EH (cell line): ENCODE measurements at regions not wholly inside any gene's neighbourhood (a gene's known extent, or its start where the extent isn't known, plus 50 kb on each side); places are given as distances from the start of the nearest gene placed in this dataset.
"Not testable (repeated sequence)": the region's sequence is repeated elsewhere in the genome, so short reads cannot be mapped to it uniquely, and the experiment has no call there.

Experiments
- DNase-seq: peaks from one replicate; pipeline ENCODE4 v3.0.0-alpha.2; 2015; ENCODE audit warnings: low read depth

GRCh38 chr12:46492471-46493085 lies 120.0 kb upstream of the SLC38A2 start:
- DNase-seq = peak; percentile 90

- DNase-seq = no peak
Observed at GRCh38 chr12:46491548-46491947, 119.0 kb upstream of the SLC38A2 start.

- peak; percentile 45 for DNase-seq
Observed at GRCh38 chr12:46490635-46491034, 118.1 kb upstream of the SLC38A2 start.

- no peak for DNase-seq
Observed at GRCh38 chr12:46489951-46490388, 117.4 kb upstream of the SLC38A2 start.

- DNase-seq = no peak
Observed at GRCh38 chr12:46487567-46488131, 115.1 kb upstream of the SLC38A2 start.

GRCh38 chr12:46486588-46486987 lies 114.0 kb upstream of the SLC38A2 start:
- no peak for DNase-seq

- no peak for DNase-seq
Observed at GRCh38 chr12:46485853-46486252, 113.3 kb upstream of the SLC38A2 start.

GRCh38 chr12:46484396-46485061 lies 112.0 kb upstream of the SLC38A2 start:
- no peak for DNase-seq

GRCh38 chr12:46483572-46484395 lies 111.2 kb upstream of the SLC38A2 start:
- peak; percentile 48 for DNase-seq

- no peak for DNase-seq
Observed at GRCh38 chr12:46480724-46481123, 108.2 kb upstream of the SLC38A2 start.

GRCh38 chr12:46480316-46480715 lies 107.7 kb upstream of the SLC38A2 start:
- no peak for DNase-seq

GRCh38 chr12:46478123-46478522 lies 105.5 kb upstream of the SLC38A2 start:
- no peak for DNase-seq

- no peak for DNase-seq
Observed at GRCh38 chr12:46477541-46477940, 105.0 kb upstream of the SLC38A2 start.

- DNase-seq = no peak
Observed at GRCh38 chr12:46475972-46476645, 103.5 kb upstream of the SLC38A2 start.

GRCh38 chr12:46474385-46474784 lies 101.8 kb upstream of the SLC38A2 start:
- not testable (repeated sequence) for DNase-seq

- DNase-seq = peak; percentile 98
Observed at GRCh38 chr12:46473634-46474329, 101.2 kb upstream of the SLC38A2 start.

- peak; percentile 82 for DNase-seq
Observed at GRCh38 chr12:46472893-46473633, 100.5 kb upstream of the SLC38A2 start.

- no peak for DNase-seq
Observed at GRCh38 chr12:46472144-46472705, 99.7 kb upstream of the SLC38A2 start.

- no peak for DNase-seq
Observed at GRCh38 chr12:46471404-46471803, 98.8 kb upstream of the SLC38A2 start.

GRCh38 chr12:46470975-46471374 lies 98.4 kb upstream of the SLC38A2 start:
- DNase-seq = no peak
